ENCODE measurements at regions not wholly inside any gene's neighbourhood (a gene's known extent, or its start where the extent isn't known, plus 50 kb on each side); places are given as distances from the start of the nearest gene placed in this dataset.

GRCh38 chr15:94829887-94830884 lies 598.8 kb downstream of the MCTP2 start:
- H3K27me3 ChIP-seq (ENCODE audit: control insufficient read depth in 1 of 2, insufficient read depth in 2 of 2, low read length in 2 of 2): no peaks in the 10 kb centered on the region
- H3K9ac ChIP-seq (ENCODE audit: low read depth in 1 of 2, low read length in 2 of 2): no peak overlapping the region
- no peaks in the 10 kb centered on the region for H3K36me3 ChIP-seq (ENCODE audit: control insufficient read depth in 1 of 2, insufficient read depth in 2 of 2, low read length in 2 of 2)
- no peaks in the 10 kb centered on the region for H3K9me3 ChIP-seq (ENCODE audit: control insufficient read depth in 1 of 2, low read length in 2 of 2)
- H3K4me1 ChIP-seq (ENCODE audit: control insufficient read depth in 1 of 2, insufficient read depth in 2 of 2, low read length in 2 of 2): no peaks in the 10 kb centered on the region
- no peak overlapping the region for H3K27ac ChIP-seq (ENCODE audit: low read depth, low read length)
- H3K4me3 ChIP-seq (ENCODE audit: low read depth in 1 of 2, low read length in 2 of 2): no peak overlapping the region

- H3K27ac ChIP-seq (ENCODE audit: low read depth, low read length): no peak overlapping the region
- H3K9ac ChIP-seq (ENCODE audit: low read depth in 1 of 2, low read length in 2 of 2): no peak overlapping the region
Measured at GRCh38 chr15:94834000-94834399, 602.6 kb downstream of the MCTP2 start.

DNA sequence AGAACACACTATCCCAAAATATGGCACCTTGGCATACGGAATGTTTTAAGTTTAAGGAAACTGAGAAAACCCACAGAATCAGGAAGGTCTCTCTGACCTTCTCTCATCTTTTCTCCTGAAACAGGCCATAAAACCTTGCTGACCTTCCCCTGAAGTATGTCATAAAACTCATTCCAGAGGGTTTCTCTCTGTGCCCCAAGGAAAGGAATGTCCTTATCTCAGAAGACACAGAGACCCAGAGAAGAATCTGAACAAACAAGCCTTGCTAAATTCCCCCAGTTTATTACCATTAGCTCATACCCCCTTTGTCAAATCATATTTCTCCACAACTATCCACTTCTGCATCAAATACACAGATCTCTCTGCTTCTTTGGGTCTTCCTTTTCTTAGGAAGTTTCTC lies 603.1 kb downstream of the MCTP2 start:
- Histone ChIP-seq H3K27me3 (ENCODE audit: control insufficient read depth in 1 of 2, insufficient read depth in 2 of 2, low read length in 2 of 2) (no peaks in the 10 kb centered on the region), H3K4me1 (ENCODE audit: control insufficient read depth in 1 of 2, insufficient read depth in 2 of 2, low read length in 2 of 2) (no peaks in the 10 kb centered on the region), H3K27ac (ENCODE audit: low read depth, low read length) (no peak overlapping the region), H3K9ac (ENCODE audit: low read depth in 1 of 2, low read length in 2 of 2) (no peak overlapping the region), H3K9me3 (ENCODE audit: control insufficient read depth in 1 of 2, low read length in 2 of 2) (no peaks in the 10 kb centered on the region), H3K36me3 (ENCODE audit: control insufficient read depth in 1 of 2, insufficient read depth in 2 of 2, low read length in 2 of 2) (no peaks in the 10 kb centered on the region), H3K4me3 (ENCODE audit: low read depth in 1 of 2, low read length in 2 of 2) (no peak overlapping the region)

More at GRCh38 chr15:94834000-94834399, 602.6 kb downstream of the MCTP2 start:
- Histone ChIP-seq H3K9me3 (ENCODE audit: control insufficient read depth in 1 of 2, low read length in 2 of 2) (no peaks in the 10 kb centered on the region), H3K4me1 (ENCODE audit: control insufficient read depth in 1 of 2, insufficient read depth in 2 of 2, low read length in 2 of 2) (no peaks in the 10 kb centered on the region), H3K36me3 (ENCODE audit: control insufficient read depth in 1 of 2, insufficient read depth in 2 of 2, low read length in 2 of 2) (no peaks in the 10 kb centered on the region), H3K27me3 (ENCODE audit: control insufficient read depth in 1 of 2, insufficient read depth in 2 of 2, low read length in 2 of 2) (no peaks in the 10 kb centered on the region), H3K4me3 (ENCODE audit: low read depth in 1 of 2, low read length in 2 of 2) (no peak overlapping the region)

GRCh38 chr15:94838281-94838680 lies 606.9 kb downstream of the MCTP2 start:
- Histone ChIP-seq H3K27ac (ENCODE audit: low read depth, low read length) (no peak overlapping the region), H3K4me3 (ENCODE audit: low read depth in 1 of 2, low read length in 2 of 2) (no peak overlapping the region), H3K27me3 (ENCODE audit: control insufficient read depth in 1 of 2, insufficient read depth in 2 of 2, low read length in 2 of 2) (no peaks in the 10 kb centered on the region), H3K36me3 (ENCODE audit: control insufficient read depth in 1 of 2, insufficient read depth in 2 of 2, low read length in 2 of 2) (no peaks in the 10 kb centered on the region), H3K9me3 (ENCODE audit: control insufficient read depth in 1 of 2, low read length in 2 of 2) (peaks cover 0 to 12% of the 10 kb centered on the region in 2 donors), H3K9ac (ENCODE audit: low read depth in 1 of 2, low read length in 2 of 2) (no peak overlapping the region), H3K4me1 (ENCODE audit: control insufficient read depth in 1 of 2, insufficient read depth in 2 of 2, low read length in 2 of 2) (peaks cover 0 to under 1% of the 10 kb centered on the region in 2 donors)

DNA sequence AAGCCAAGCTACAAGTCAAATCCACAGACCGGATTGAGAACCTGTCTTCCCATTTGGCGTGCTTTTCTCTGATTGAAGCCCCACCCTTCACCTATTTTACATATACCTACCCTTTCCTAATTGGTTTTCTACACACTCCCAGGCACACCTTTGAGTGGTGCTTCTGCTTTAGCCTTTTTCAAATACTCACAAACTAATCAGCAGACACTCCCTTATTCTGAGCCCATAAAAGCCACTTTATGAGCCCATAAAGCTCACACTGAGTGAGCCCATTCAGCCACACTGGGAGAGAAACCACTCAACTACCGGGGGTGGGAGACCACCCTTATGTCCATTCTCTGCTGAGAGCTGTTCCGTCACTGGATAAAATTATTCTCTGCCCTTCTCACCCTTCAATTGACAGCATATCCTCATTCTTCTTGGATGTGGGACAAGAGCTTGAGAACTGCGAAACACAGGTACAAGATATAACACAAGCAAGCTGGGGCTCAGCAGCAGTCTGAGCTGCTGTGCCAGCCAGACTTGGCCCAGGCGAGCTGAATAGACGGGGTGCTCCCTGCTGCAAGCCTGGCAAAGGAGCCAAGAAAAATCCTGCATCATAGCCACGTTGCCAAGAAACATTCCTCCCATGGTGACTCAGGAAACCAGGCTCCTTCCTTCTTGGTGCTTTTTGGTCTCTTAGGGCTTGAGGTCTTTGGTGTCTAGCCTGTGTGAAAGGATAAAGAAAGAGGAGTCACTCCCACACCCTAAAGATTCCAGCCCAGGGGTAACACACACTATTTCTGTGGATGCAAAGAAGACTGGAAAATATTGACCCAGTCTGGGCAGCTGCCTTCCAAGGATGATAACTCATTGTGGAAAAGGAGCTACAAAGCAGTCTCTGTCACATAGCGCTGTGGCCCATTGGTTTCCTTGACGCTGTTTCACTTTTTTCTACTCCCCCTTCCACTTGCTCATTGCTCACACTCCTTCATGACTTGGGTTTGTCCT lies 609.7 kb downstream of the MCTP2 start:
- Histone ChIP-seq H3K4me1 (ENCODE audit: control insufficient read depth in 1 of 2, insufficient read depth in 2 of 2, low read length in 2 of 2) (peaks cover 7 to 20% of the 10 kb centered on the region in 2 donors), H3K4me3 (ENCODE audit: low read depth in 1 of 2, low read length in 2 of 2) (no peak overlapping the region), H3K9ac (ENCODE audit: low read depth in 1 of 2, low read length in 2 of 2) (no peak overlapping the region), H3K9me3 (ENCODE audit: control insufficient read depth in 1 of 2, low read length in 2 of 2) (peaks cover 0 to 12% of the 10 kb centered on the region in 2 donors), H3K27ac (ENCODE audit: low read depth, low read length) (no peak overlapping the region), H3K36me3 (ENCODE audit: control insufficient read depth in 1 of 2, insufficient read depth in 2 of 2, low read length in 2 of 2) (no peaks in the 10 kb centered on the region), H3K27me3 (ENCODE audit: control insufficient read depth in 1 of 2, insufficient read depth in 2 of 2, low read length in 2 of 2) (no peaks in the 10 kb centered on the region)

DNA sequence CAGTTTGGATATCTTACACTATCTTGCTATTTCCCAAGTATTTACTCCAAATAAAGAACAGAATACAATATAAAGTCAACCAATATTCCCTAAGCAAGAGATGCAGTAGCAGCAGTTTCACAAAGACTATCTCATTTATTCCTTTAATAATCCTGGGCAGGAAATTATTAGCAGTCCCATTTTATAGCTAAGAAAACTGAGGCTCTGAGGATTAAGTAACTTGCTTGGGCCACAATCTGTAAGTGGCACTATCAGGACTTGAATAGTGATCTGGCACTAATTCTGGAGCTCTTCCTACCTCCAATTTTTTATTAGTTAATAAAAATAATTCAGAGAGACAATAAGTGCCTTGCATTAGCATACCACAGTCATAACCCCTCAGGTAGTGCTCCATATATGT lies 611.7 kb downstream of the MCTP2 start:
- no peaks in the 10 kb centered on the region for H3K27me3 ChIP-seq (ENCODE audit: control insufficient read depth in 1 of 2, insufficient read depth in 2 of 2, low read length in 2 of 2)
- no peak overlapping the region for H3K27ac ChIP-seq (ENCODE audit: low read depth, low read length)
- H3K9me3 ChIP-seq (ENCODE audit: control insufficient read depth in 1 of 2, low read length in 2 of 2): peaks cover 0 to 12% of the 10 kb centered on the region in 2 donors
- no peak overlapping the region for H3K4me3 ChIP-seq (ENCODE audit: low read depth in 1 of 2, low read length in 2 of 2)
- H3K36me3 ChIP-seq (ENCODE audit: control insufficient read depth in 1 of 2, insufficient read depth in 2 of 2, low read length in 2 of 2): no peaks in the 10 kb centered on the region
- H3K9ac ChIP-seq (ENCODE audit: low read depth in 1 of 2, low read length in 2 of 2): no peak overlapping the region
- H3K4me1 ChIP-seq (ENCODE audit: control insufficient read depth in 1 of 2, insufficient read depth in 2 of 2, low read length in 2 of 2): peaks cover 7 to 24% of the 10 kb centered on the region in 2 donors

DNA sequence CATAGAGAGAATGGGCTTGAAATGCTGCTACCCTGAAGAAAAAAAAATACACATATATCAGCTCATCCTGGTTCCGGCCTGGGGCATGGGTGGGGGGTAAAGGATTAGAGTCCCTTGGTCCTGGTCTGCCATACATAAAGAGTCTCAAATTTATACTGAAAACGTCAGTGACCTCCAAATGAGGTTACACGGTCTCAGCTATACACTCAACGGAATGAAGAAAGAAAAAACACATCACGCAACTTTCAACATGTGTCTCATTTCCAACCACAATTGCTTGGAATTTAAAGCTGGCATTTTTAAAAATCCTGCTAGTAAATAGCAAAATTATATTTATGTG lies 612.8 kb downstream of the MCTP2 start:
- Histone ChIP-seq H3K4me1 (ENCODE audit: control insufficient read depth in 1 of 2, insufficient read depth in 2 of 2, low read length in 2 of 2) (peaks cover 7 to 24% of the 10 kb centered on the region in 2 donors), H3K36me3 (ENCODE audit: control insufficient read depth in 1 of 2, insufficient read depth in 2 of 2, low read length in 2 of 2) (no peaks in the 10 kb centered on the region), H3K4me3 (ENCODE audit: low read depth in 1 of 2, low read length in 2 of 2) (peak overlapping the region; percentile 37 to 44), H3K27me3 (ENCODE audit: control insufficient read depth in 1 of 2, insufficient read depth in 2 of 2, low read length in 2 of 2) (no peaks in the 10 kb centered on the region), H3K9me3 (ENCODE audit: control insufficient read depth in 1 of 2, low read length in 2 of 2) (peaks cover 0 to 12% of the 10 kb centered on the region in 2 donors), H3K9ac (ENCODE audit: low read depth in 1 of 2, low read length in 2 of 2) (peak overlapping the region in 1 of 2 donors; percentile 2), H3K27ac (ENCODE audit: low read depth, low read length) (no peak overlapping the region)

DNA sequence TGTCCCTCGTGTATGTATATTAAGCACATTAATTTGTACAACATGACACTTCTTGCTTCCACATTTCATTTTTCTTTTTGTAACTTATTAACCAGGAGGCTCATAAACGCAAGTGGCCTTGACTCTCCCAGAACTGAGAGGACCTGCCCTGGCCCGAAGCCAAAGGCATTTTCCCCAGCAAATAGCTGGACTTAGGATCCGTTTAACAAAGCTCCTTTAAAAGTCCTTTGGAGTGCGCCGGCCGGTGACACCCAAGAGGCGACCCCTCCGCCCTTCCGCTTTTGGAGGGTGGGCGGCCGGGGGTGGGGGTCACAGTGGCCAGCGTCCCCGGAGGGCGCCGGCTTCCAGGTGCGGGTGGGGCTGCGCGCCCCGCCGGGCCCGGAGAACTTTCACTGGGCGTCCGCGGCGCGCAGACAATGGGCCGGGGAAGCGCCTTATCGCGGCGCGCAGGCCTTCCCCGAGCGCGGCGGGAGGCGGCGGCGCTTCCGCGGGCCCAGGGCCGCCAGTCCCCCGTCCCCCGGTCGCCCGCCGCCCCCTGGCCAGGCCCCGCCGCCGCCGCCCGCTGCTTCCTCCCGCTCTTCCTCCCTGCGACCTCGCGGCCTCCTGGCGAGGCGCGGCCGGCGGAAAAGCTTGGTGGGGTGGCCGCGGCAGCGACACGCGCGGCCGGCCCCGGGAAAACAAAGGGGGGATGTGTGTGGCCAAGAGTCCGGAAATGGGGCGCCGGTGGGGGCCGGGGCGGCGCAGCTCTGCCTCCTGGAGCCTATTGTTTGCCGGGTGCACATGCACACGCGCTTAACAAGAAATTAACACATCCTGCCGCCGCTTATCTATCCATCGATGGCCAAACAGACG lies 613.4 kb downstream of the MCTP2 start:
- Histone ChIP-seq H3K36me3 (ENCODE audit: control insufficient read depth in 1 of 2, insufficient read depth in 2 of 2, low read length in 2 of 2) (no peaks in the 10 kb centered on the region), H3K4me1 (ENCODE audit: control insufficient read depth in 1 of 2, insufficient read depth in 2 of 2, low read length in 2 of 2) (peaks cover 7 to 24% of the 10 kb centered on the region in 2 donors), H3K27ac (ENCODE audit: low read depth, low read length) (peak overlapping the region; percentile 66), H3K9ac (ENCODE audit: low read depth in 1 of 2, low read length in 2 of 2) (peak overlapping the region; percentile 2 to 14), H3K9me3 (ENCODE audit: control insufficient read depth in 1 of 2, low read length in 2 of 2) (peaks cover 0 to 12% of the 10 kb centered on the region in 2 donors), H3K27me3 (ENCODE audit: control insufficient read depth in 1 of 2, insufficient read depth in 2 of 2, low read length in 2 of 2) (no peaks in the 10 kb centered on the region), H3K4me3 (ENCODE audit: low read depth in 1 of 2, low read length in 2 of 2) (peak overlapping the region; percentile 37 to 55)

DNA sequence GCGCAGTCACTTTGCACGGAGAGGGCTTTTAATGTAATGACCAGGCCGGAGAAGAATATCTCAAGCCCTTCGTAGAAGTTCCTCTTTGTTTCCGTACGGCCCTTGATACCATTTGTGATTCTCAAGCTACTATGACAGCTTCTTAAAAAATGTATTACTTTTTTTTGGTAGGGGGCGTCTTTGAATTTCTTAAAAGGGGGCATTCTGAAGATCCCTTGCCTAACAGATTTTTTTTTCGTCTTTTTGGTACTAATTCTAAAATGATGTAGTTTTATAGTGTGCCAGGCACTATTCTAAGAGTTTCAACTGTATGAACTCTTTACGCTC lies 614.0 kb downstream of the MCTP2 start:
- Histone ChIP-seq H3K27ac (ENCODE audit: low read depth, low read length) (peak overlapping the region; percentile 10), H3K27me3 (ENCODE audit: control insufficient read depth in 1 of 2, insufficient read depth in 2 of 2, low read length in 2 of 2) (no peaks in the 10 kb centered on the region), H3K9ac (ENCODE audit: low read depth in 1 of 2, low read length in 2 of 2) (peak overlapping the region in 1 of 2 donors; percentile 14), H3K9me3 (ENCODE audit: control insufficient read depth in 1 of 2, low read length in 2 of 2) (peaks cover 0 to 12% of the 10 kb centered on the region in 2 donors), H3K36me3 (ENCODE audit: control insufficient read depth in 1 of 2, insufficient read depth in 2 of 2, low read length in 2 of 2) (no peaks in the 10 kb centered on the region), H3K4me1 (ENCODE audit: control insufficient read depth in 1 of 2, insufficient read depth in 2 of 2, low read length in 2 of 2) (peaks cover 7 to 24% of the 10 kb centered on the region in 2 donors), H3K4me3 (ENCODE audit: low read depth in 1 of 2, low read length in 2 of 2) (peak overlapping the region; percentile 28 to 55)

Measured in duodenal mucosa (tissue), 2 donors.